ENCODE measurements at regions not wholly inside any gene's neighbourhood (a gene's known extent, or its start where the extent isn't known, plus 50 kb on each side); places are given as distances from the start of the nearest gene placed in this dataset.

GRCh38 chr1:73770109-73770905 lies 427.7 kb downstream of the LRRIQ3 start:
- H3K27me3 Mint-ChIP-seq (ENCODE audit: insufficient read depth, unreplicated experiment) = no peaks in the 10 kb centered on the region
- no peaks in the 10 kb centered on the region for H3K4me1 ChIP-seq
- no peak for DNase-seq
- no peaks in the 10 kb centered on the region for H3K9me3 ChIP-seq
- no peak overlapping the region for H3K27ac Mint-ChIP-seq (ENCODE audit: unreplicated experiment)
- no peaks in the 10 kb centered on the region for H3K27me3 ChIP-seq (replicated peaks; ENCODE audit: control insufficient read depth, insufficient read depth, low read length)
- no peaks in the 10 kb centered on the region for H3K9me3 Mint-ChIP-seq (ENCODE audit: unreplicated experiment)
- intact Hi-C loops (cut with micrococcal nuclease; ENCODE audit: unreplicated experiment) = no loop called here
- no peak overlapping the region for H3K4me3 ChIP-seq (ENCODE audit: low read depth, low read length)
- H3K4me3 Mint-ChIP-seq (ENCODE audit: unreplicated experiment) = no peak overlapping the region
- ChIA-PET CTCF (no interaction called here), POLR2A (no interaction called here)
- H3K4me1 Mint-ChIP-seq (ENCODE audit: low read depth, unreplicated experiment) = no peaks in the 10 kb centered on the region
- H3K36me3 Mint-ChIP-seq (ENCODE audit: insufficient read depth, unreplicated experiment) = no peaks in the 10 kb centered on the region
- TF ChIP-seq CTCF (IDR thresholded peaks at IDR 0.05; ENCODE audit: insufficient read depth in 1 of 2, low read depth in 1 of 2, low read length in 1 of 2, severe bottlenecking in 1 of 2, unreplicated experiment in 1 of 2) = no peak
- no peaks in the 10 kb centered on the region for H3K36me3 ChIP-seq (ENCODE audit: control insufficient read depth, insufficient read depth, low read length)
- BruUV-seq (replicated peaks) = no TSS peak

GRCh38 chr1:73766786-73767348 lies 431.1 kb downstream of the LRRIQ3 start:
- H3K27ac Mint-ChIP-seq (ENCODE audit: unreplicated experiment) = no peak overlapping the region
- no peaks in the 10 kb centered on the region for H3K27me3 Mint-ChIP-seq (ENCODE audit: insufficient read depth, unreplicated experiment)
- H3K9me3 Mint-ChIP-seq (ENCODE audit: unreplicated experiment) = no peaks in the 10 kb centered on the region
- H3K4me3 Mint-ChIP-seq (ENCODE audit: unreplicated experiment) = no peak overlapping the region
- no peak for TF ChIP-seq CTCF (IDR thresholded peaks at IDR 0.05; ENCODE audit: insufficient read depth in 1 of 2, low read depth in 1 of 2, low read length in 1 of 2, severe bottlenecking in 1 of 2, unreplicated experiment in 1 of 2)
- ChIA-PET CTCF (no interaction called here), POLR2A (no interaction called here)
- no peaks in the 10 kb centered on the region for H3K36me3 Mint-ChIP-seq (ENCODE audit: insufficient read depth, unreplicated experiment)
- Histone ChIP-seq H3K4me3 (ENCODE audit: low read depth, low read length) (no peak overlapping the region), H3K27me3 (replicated peaks; ENCODE audit: control insufficient read depth, insufficient read depth, low read length) (no peaks in the 10 kb centered on the region), H3K36me3 (ENCODE audit: control insufficient read depth, insufficient read depth, low read length) (no peaks in the 10 kb centered on the region), H3K9me3 (no peaks in the 10 kb centered on the region), H3K4me1 (no peaks in the 10 kb centered on the region)
- H3K4me1 Mint-ChIP-seq (ENCODE audit: low read depth, unreplicated experiment) = no peaks in the 10 kb centered on the region
- intact Hi-C loops (cut with micrococcal nuclease; ENCODE audit: unreplicated experiment) = no loop called here
- DNase-seq = no peak
- BruUV-seq (replicated peaks) = no TSS peak

- no peak overlapping the region for H3K4me3 ChIP-seq (ENCODE audit: low read depth, low read length)
- CTCF ChIA-PET = no interaction called here
- H3K27me3 Mint-ChIP-seq (ENCODE audit: insufficient read depth, unreplicated experiment) = no peaks in the 10 kb centered on the region
- no peak for DNase-seq
- no peaks in the 10 kb centered on the region for H3K4me1 Mint-ChIP-seq (ENCODE audit: low read depth, unreplicated experiment)
- no peaks in the 10 kb centered on the region for H3K9me3 ChIP-seq
- no peaks in the 10 kb centered on the region for H3K36me3 ChIP-seq (ENCODE audit: control insufficient read depth, insufficient read depth, low read length)
- no peaks in the 10 kb centered on the region for H3K9me3 Mint-ChIP-seq (ENCODE audit: unreplicated experiment)
- TF ChIP-seq CTCF (IDR thresholded peaks at IDR 0.05; ENCODE audit: insufficient read depth in 1 of 2, low read depth in 1 of 2, low read length in 1 of 2, severe bottlenecking in 1 of 2, unreplicated experiment in 1 of 2) = no peak
- H3K27ac Mint-ChIP-seq (ENCODE audit: unreplicated experiment) = no peak overlapping the region
- BruUV-seq (replicated peaks) = no TSS peak
- H3K4me3 Mint-ChIP-seq (ENCODE audit: unreplicated experiment) = no peak overlapping the region
- no peaks in the 10 kb centered on the region for H3K27me3 ChIP-seq (replicated peaks; ENCODE audit: control insufficient read depth, insufficient read depth, low read length)
- no peaks in the 10 kb centered on the region for H3K4me1 ChIP-seq
- POLR2A ChIA-PET = no interaction called here
- no peaks in the 10 kb centered on the region for H3K36me3 Mint-ChIP-seq (ENCODE audit: insufficient read depth, unreplicated experiment)
- intact Hi-C loops (cut with micrococcal nuclease; ENCODE audit: unreplicated experiment) = no loop called here
Observed at GRCh38 chr1:73765551-73766233, 432.3 kb downstream of the LRRIQ3 start.
